ENCODE measurements at regions not wholly inside any gene's neighbourhood (a gene's known extent, or its start where the extent isn't known, plus 50 kb on each side); places are given as distances from the start of the nearest gene placed in this dataset.

DNA sequence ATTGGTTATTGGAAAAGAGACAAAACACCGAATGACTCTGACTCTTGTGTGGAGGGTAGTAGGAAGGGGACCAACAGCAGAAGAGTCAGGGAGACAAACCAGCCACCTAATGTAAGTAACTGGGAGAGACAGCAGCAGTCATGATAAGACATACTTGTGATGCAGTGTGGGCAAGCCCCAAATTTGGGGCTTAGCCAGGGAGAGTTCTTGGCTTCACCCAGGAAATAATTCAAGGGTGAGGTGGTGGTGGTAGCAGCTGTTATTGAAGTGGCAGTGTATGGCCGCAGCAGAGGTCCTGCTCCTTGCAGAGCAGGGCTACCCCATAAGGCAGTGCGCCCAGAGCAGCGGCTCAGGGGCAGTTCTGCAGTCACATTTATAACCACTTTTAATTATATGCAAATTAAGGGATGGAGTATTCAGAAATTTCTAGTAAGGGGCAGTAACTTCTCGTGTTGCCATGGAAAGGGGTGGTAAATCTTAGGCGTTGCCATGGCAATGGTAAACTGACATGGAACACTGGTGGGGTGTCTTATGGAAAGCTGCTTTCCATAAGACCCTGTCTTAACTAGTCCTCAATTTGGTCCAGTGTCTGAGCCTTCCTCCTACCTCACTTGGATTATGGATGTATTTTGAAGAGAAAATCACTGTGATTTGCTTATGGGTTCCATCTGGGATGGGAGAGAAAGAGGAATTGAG is 317.1 kb downstream of the PHKB start:
- no peak for TF ChIP-seq CTCF (IDR thresholded peaks at IDR 0.05; ENCODE audit: unreplicated experiment)
- H3K36me3 Mint-ChIP-seq (ENCODE audit: low read depth, unreplicated experiment) = no peaks in the 10 kb centered on the region
- no peak overlapping the region for H3K4me3 Mint-ChIP-seq (ENCODE audit: unreplicated experiment)
- no peak for DNase-seq (ENCODE audit: low spot score)
- H3K4me1 Mint-ChIP-seq (ENCODE audit: unreplicated experiment) = peaks cover 7% of the 10 kb centered on the region
- H3K27me3 Mint-ChIP-seq (ENCODE audit: unreplicated experiment) = no peaks in the 10 kb centered on the region
- H3K9me3 Mint-ChIP-seq (ENCODE audit: unreplicated experiment) = no peaks in the 10 kb centered on the region
- no peak overlapping the region for H3K27ac Mint-ChIP-seq (ENCODE audit: unreplicated experiment)

- H3K27me3 Mint-ChIP-seq (ENCODE audit: unreplicated experiment) = no peaks in the 10 kb centered on the region
- peaks cover 7% of the 10 kb centered on the region for H3K4me1 Mint-ChIP-seq (ENCODE audit: unreplicated experiment)
- no peaks in the 10 kb centered on the region for H3K9me3 Mint-ChIP-seq (ENCODE audit: unreplicated experiment)
- no peak for DNase-seq (ENCODE audit: low spot score)
- H3K27ac Mint-ChIP-seq (ENCODE audit: unreplicated experiment) = no peak overlapping the region
- no peaks in the 10 kb centered on the region for H3K36me3 Mint-ChIP-seq (ENCODE audit: low read depth, unreplicated experiment)
- TF ChIP-seq CTCF (IDR thresholded peaks at IDR 0.05; ENCODE audit: unreplicated experiment) = no peak
- H3K4me3 Mint-ChIP-seq (ENCODE audit: unreplicated experiment) = no peak overlapping the region
Observed at GRCh38 chr16:47777220-47777619, 316.1 kb downstream of the PHKB start.

GRCh38 chr16:47774661-47775060 is 313.5 kb downstream of the PHKB start:
- Mint-ChIP-seq H3K36me3 (ENCODE audit: low read depth, unreplicated experiment) (no peaks in the 10 kb centered on the region), H3K4me3 (ENCODE audit: unreplicated experiment) (no peak overlapping the region), H3K4me1 (ENCODE audit: unreplicated experiment) (peaks cover 5% of the 10 kb centered on the region), H3K27me3 (ENCODE audit: unreplicated experiment) (peaks cover 1% of the 10 kb centered on the region), H3K27ac (ENCODE audit: unreplicated experiment) (no peak overlapping the region), H3K9me3 (ENCODE audit: unreplicated experiment) (no peaks in the 10 kb centered on the region)
- DNase-seq (ENCODE audit: low spot score) = peak; percentile 4
- no peak for TF ChIP-seq CTCF (IDR thresholded peaks at IDR 0.05; ENCODE audit: unreplicated experiment)

DNA sequence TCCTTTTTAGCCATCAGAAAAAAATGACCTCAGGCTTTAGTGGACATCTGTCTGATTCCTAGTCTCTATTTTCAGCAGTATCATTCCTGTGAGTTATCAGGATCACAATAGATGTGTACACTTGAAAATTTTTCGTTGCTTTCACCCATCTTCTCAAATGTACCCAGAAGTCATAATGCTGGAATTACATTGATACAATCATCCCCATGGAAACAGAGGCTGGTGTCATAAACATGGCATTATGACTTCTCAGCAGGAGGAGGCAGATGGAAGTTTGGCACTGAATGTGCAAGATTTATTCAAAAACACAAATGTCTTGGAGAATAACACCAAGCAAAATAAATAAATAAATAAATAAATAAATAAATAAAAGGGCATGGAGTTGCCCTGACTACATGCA is 292.5 kb downstream of the PHKB start:
- no peaks in the 10 kb centered on the region for H3K9me3 Mint-ChIP-seq (ENCODE audit: unreplicated experiment)
- H3K36me3 Mint-ChIP-seq (ENCODE audit: low read depth, unreplicated experiment) = no peaks in the 10 kb centered on the region
- H3K27ac Mint-ChIP-seq (ENCODE audit: unreplicated experiment) = no peak overlapping the region
- no peak for DNase-seq (ENCODE audit: low spot score)
- H3K27me3 Mint-ChIP-seq (ENCODE audit: unreplicated experiment) = peaks cover 1% of the 10 kb centered on the region
- H3K4me1 Mint-ChIP-seq (ENCODE audit: unreplicated experiment) = no peaks in the 10 kb centered on the region
- no peak for TF ChIP-seq CTCF (IDR thresholded peaks at IDR 0.05; ENCODE audit: unreplicated experiment)
- H3K4me3 Mint-ChIP-seq (ENCODE audit: unreplicated experiment) = no peak overlapping the region
